Suprapubic skin (tissue), 4 donors: ENCODE measurements at regions not wholly inside any gene's neighbourhood (a gene's known extent, or its start where the extent isn't known, plus 50 kb on each side); places are given as distances from the start of the nearest gene placed in this dataset.

Experiments
- DNase-seq, 2 donors: peaks; one replicate each; pipeline ENCODE4 v3.0.0-alpha.2; 2019; ENCODE audit warnings: low spot score in 2 of 2
- H3K27ac ChIP-seq: fragments of 200-600 bp; sonication (generic); one replicate; pipeline ENCODE4 v1.5.1; 2019
- H3K27me3 ChIP-seq: fragments of 200-600 bp; sonication (generic); one replicate; pipeline ENCODE4 v1.5.1; 2019
- H3K36me3 ChIP-seq: fragments of 200-600 bp; sonication (generic); one replicate; pipeline ENCODE4 v1.5.1; 2019
- H3K4me1 ChIP-seq: fragments of 200-600 bp; sonication (generic); one replicate; pipeline ENCODE4 v1.5.1; 2019
- H3K4me3 ChIP-seq: fragments of 200-600 bp; sonication (generic); one replicate; pipeline ENCODE4 v1.5.1; 2019; ENCODE audit warnings: mild to moderate bottlenecking
- H3K9me3 ChIP-seq: fragments of 200-600 bp; sonication (generic); one replicate; pipeline ENCODE4 v1.5.1; 2019
- EP300 ChIP-seq: sonication (generic); formaldehyde crosslinking; IDR thresholded peaks from one replicate; pipeline ENCODE4 v1.6.1; 2017; ENCODE audit warnings: antibody characterized with exemption
- POLR2A ChIP-seq, 2 donors: fragments of 450-650 bp; IDR thresholded peaks; one replicate each; pipeline ENCODE4 v1.6.1; 2017; ENCODE audit warnings: antibody characterized with exemption in 2 of 2, mild to moderate bottlenecking in 2 of 2, moderate library complexity in 2 of 2
- POLR2AphosphoS5 ChIP-seq, 3 donors: sonication (generic); formaldehyde crosslinking; IDR thresholded peaks; one replicate each; pipeline ENCODE4 v1.6.1; 2017; ENCODE audit warnings: antibody characterized with exemption in 3 of 3
- WGBS: methylation state at CpG from one replicate; pipeline ENCODE4 v1.1.5; 2018; 5-methylcytosine and 5-hydroxymethylcytosine counted together
- TF ChIP-seq, protein P1 (sequence below), 2 donors: fragments of 200-600 bp in 1 of 2; fragments of 450-650 bp in 1 of 2; sonication (generic) in 1 of 2; IDR thresholded peaks; one replicate each; pipeline ENCODE4 v1.5.1; 2016 to 2019; ENCODE audit warnings: antibody characterized with exemption in 2 of 2, mild to moderate bottlenecking in 1 of 2, moderate library complexity in 1 of 2

DNA sequence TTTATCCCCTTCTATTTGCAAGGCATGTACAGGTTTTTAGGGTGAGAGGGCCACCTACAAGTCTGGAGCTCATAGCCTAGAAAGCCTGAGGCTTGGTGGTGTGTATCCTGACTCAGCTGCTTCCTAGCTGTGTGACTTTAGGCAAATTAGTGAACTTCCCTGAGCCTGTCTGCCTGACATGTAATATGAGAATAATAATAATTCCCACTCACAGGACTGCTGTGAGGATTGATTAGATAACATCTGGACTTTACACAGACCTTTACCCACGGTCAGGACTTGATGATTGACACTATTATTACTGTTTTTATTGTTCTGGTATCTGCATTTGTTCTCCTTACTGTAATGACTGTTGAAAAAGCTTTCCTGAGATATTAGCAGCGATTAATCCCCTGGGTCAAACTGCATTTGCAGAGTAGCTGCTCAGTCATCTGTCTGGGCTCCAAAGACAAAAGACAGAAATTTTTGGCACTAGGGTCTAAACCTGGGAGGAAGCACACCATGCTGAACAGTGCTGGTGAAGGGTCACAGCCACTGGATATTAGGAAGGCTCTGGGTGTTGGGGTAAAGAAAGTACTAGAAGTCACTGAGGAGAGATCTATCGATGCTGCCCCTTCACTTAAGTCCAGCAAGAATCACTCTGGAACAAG, 276.5 kb upstream of the FN1 start:
- no peak for TF ChIP-seq POLR2AphosphoS5 (IDR thresholded peaks at IDR 0.05)
- DNase-seq, result no peak
- Histone ChIP-seq H3K4me1 (peaks cover 20% of the 10 kb centered on the region), H3K4me3 (no peak overlapping the region), H3K27ac (no peak overlapping the region), H3K36me3 (no peaks in the 10 kb centered on the region), H3K9me3 (no peaks in the 10 kb centered on the region), H3K27me3 (no peaks in the 10 kb centered on the region)
- WGBS, result 54% methylated on average over 3 of the region's 3 CpGs

DNA sequence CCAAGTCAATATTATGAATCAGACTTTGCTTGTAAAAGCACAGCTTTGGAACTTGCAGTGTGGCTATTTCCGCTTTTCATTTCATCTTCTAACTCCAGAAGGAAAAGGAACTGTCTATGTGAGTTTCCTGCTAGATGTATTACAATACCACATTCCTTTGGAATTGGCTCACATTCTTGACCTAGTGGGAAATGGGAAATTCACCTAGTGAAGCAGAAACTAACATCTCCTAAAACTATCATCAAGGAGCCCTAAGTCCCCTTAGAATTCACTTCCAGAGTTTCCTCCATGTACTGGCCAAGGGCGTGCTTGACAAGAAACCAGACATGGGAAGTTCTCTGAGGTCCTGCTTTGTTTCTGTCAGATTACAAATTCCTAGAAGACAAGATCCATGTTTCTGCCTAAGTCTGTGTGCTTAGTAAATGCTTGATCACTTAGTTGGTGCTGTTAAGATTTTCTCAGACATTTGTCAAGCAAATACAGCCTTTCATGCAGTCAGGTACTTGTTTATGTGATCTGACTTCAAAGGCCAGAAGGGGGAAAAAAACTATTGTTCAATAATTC, 275.7 kb upstream of the FN1 start:
- H3K4me1 ChIP-seq, result peaks cover 20% of the 10 kb centered on the region
- H3K9me3 ChIP-seq, result no peaks in the 10 kb centered on the region
- H3K36me3 ChIP-seq, result no peaks in the 10 kb centered on the region
- no peaks in the 10 kb centered on the region for H3K27me3 ChIP-seq
- 75% methylated on average over 2 of the region's 2 CpGs for WGBS
- no peak for DNase-seq
- no peak for TF ChIP-seq POLR2A (IDR thresholded peaks at IDR 0.05)
- TF ChIP-seq, protein P1, sequence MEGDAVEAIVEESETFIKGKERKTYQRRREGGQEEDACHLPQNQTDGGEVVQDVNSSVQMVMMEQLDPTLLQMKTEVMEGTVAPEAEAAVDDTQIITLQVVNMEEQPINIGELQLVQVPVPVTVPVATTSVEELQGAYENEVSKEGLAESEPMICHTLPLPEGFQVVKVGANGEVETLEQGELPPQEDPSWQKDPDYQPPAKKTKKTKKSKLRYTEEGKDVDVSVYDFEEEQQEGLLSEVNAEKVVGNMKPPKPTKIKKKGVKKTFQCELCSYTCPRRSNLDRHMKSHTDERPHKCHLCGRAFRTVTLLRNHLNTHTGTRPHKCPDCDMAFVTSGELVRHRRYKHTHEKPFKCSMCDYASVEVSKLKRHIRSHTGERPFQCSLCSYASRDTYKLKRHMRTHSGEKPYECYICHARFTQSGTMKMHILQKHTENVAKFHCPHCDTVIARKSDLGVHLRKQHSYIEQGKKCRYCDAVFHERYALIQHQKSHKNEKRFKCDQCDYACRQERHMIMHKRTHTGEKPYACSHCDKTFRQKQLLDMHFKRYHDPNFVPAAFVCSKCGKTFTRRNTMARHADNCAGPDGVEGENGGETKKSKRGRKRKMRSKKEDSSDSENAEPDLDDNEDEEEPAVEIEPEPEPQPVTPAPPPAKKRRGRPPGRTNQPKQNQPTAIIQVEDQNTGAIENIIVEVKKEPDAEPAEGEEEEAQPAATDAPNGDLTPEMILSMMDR (IDR thresholded peaks at IDR 0.05), result no peak
- no peak for TF ChIP-seq POLR2AphosphoS5 (IDR thresholded peaks at IDR 0.05)
- no peak for TF ChIP-seq EP300
- no peak overlapping the region for H3K27ac ChIP-seq
- H3K4me3 ChIP-seq, result no peak overlapping the region

DNA sequence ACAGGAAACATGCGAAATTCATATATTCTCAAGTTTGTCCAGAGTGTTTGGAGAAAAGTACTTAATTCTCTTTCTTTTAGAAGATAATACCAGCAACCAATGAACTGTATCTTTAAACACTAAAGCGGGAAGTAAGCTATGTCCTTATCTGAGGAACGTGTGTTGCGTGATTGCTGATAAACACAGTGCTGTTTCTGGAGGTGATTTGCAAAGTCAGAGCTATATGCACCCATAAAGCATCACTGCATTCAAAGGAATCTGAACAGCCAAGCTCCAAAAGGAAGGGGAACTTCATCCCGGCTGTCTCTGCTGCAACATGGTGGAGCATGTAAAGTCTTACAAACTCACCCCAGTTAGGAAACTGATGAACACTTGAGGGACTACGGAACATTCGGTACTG, 271.7 kb upstream of the FN1 start:
- Histone ChIP-seq H3K4me3 (no peak overlapping the region), H3K36me3 (no peaks in the 10 kb centered on the region), H3K9me3 (no peaks in the 10 kb centered on the region), H3K4me1 (peaks cover 10% of the 10 kb centered on the region), H3K27ac (no peak overlapping the region), H3K27me3 (no peaks in the 10 kb centered on the region)
- WGBS, result 96% methylated on average over 7 of the region's 7 CpGs
- no peak for DNase-seq
- TF ChIP-seq POLR2AphosphoS5 (IDR thresholded peaks at IDR 0.05), result no peak
- TF ChIP-seq EP300, result no peak
- TF ChIP-seq POLR2A (IDR thresholded peaks at IDR 0.05), result no peak
- TF ChIP-seq, protein P1 (IDR thresholded peaks at IDR 0.05), result no peak

DNA sequence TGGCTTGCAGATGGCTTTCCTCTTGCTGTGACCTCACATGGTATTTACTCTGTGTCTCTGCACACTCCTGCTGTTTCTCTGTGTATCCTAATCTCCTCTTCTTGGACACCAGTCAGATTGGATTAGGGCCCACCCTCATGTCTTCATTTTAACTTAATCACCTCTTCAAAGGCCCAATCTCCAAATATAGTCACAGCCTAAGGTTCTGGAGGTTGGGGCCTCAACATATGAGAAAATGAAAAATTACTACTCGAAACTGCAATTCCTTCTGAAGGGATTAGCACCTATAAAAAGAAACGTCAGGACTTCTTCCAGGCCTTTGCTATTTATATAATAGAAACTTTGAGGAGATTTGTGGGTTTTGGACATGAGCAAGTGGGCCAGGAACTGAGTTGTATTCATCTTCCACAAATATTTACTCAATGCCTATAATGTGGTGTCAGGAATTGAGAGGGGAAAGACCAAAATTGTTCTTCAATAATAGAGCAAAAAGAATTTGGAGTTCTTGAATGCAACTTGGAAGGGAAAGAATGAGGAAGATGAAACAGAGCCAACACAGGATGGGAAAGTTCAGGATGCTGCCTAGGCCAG, 270.0 kb upstream of the FN1 start:
- WGBS, result 63% methylated on average over 2 of the region's 2 CpGs
- H3K36me3 ChIP-seq, result no peaks in the 10 kb centered on the region
- no peak for DNase-seq
- no peaks in the 10 kb centered on the region for H3K9me3 ChIP-seq
- H3K27me3 ChIP-seq, result no peaks in the 10 kb centered on the region
- no peaks in the 10 kb centered on the region for H3K4me1 ChIP-seq
- H3K4me3 ChIP-seq, result no peak overlapping the region
- no peak for TF ChIP-seq POLR2AphosphoS5 (IDR thresholded peaks at IDR 0.05)
- H3K27ac ChIP-seq, result no peak overlapping the region

DNA sequence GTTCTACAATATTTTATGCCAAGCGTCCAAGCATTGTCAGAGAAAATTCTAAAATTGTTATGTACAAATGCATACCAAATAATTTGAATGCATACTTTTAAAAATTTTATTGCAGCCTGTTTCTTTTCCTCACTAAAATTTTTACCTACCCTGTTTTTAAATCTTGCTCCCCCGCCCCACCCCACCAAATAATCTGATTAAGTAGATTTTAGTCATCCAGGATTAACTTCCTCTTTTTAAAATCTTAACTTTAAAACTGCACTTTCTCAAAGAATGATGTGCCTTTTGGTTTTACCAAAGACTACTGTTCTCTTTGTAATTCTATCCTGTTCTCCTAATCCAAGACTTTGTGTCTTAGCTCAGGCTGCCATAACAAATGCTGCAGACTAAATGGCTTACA, 269.4 kb upstream of the FN1 start:
- 91% methylated on average over 2 of the region's 2 CpGs for WGBS
- Histone ChIP-seq H3K4me3 (no peak overlapping the region), H3K27me3 (no peaks in the 10 kb centered on the region), H3K36me3 (no peaks in the 10 kb centered on the region), H3K9me3 (no peaks in the 10 kb centered on the region), H3K27ac (no peak overlapping the region), H3K4me1 (no peaks in the 10 kb centered on the region)
- DNase-seq, result no peak
- TF ChIP-seq, protein P1 (IDR thresholded peaks at IDR 0.05), result no peak
- TF ChIP-seq EP300, result no peak
- no peak for TF ChIP-seq POLR2A (IDR thresholded peaks at IDR 0.05)
- TF ChIP-seq POLR2AphosphoS5 (IDR thresholded peaks at IDR 0.05), result no peak

DNA sequence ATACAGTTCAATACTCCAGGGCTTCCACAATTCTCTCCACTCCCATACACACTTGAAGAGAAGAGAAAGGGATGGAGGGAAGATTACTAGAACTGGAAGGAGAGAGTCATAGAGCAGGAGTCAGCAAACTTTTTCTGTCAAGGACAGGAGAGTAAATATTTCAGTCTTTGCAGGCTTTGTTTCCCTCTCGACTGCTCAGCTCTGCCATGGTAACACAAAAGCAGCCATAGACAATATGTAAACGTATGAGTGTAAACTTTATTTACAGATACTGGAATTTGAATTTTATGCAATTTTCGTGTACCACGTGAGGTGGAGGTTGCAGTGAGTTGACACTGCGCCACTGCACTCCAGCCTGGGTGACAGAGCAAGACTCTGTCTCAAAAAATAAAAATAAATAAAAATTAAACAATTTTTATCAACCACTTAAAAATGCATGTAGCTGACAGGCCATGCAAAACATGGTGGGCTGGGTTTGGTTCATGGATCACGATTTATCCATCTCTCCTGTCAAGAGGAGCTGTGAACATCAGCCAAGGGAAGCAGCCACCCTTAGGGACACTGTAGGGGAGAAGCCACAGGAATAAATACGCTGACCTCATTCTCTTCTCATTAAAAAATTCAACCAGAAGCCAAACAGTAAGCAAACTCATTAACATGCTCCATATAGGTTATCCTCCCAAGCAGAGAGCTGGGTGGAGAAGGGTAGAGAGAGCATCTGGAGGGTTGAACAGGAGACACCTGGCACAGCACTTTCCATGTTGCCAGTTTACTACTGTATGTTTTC, 266.4 kb upstream of the FN1 start:
- DNase-seq, result no peak
- WGBS, result 75% methylated on average over 7 of the region's 7 CpGs
- no peaks in the 10 kb centered on the region for H3K36me3 ChIP-seq
- H3K27me3 ChIP-seq, result no peaks in the 10 kb centered on the region
- H3K4me3 ChIP-seq, result no peak overlapping the region
- no peaks in the 10 kb centered on the region for H3K9me3 ChIP-seq
- TF ChIP-seq POLR2A (IDR thresholded peaks at IDR 0.05) (no peak), POLR2AphosphoS5 (IDR thresholded peaks at IDR 0.05) (no peak), EP300 (no peak)
- TF ChIP-seq, protein P1 (IDR thresholded peaks at IDR 0.05), result no peak
- H3K4me1 ChIP-seq, result no peaks in the 10 kb centered on the region
- H3K27ac ChIP-seq, result no peak overlapping the region
